GM12878 (cell line): ENCODE measurements at regions not wholly inside any gene's neighbourhood (a gene's known extent, or its start where the extent isn't known, plus 50 kb on each side); places are given as distances from the start of the nearest gene placed in this dataset.

Source experiments
- ATAC-seq: fragments of 200-7000 bp; cut with Tn5 transposase; 3 replicates; pipeline ENCODE4 v1.9.1; 2020; ENCODE audit warnings: mild to moderate bottlenecking, moderate library complexity
- BruUV-seq: library from RNA; stranded (reverse); fragments of 400-500 nt; replicated peaks from 2 replicates; lab custom pipeline; 2021; lab: Mats Ljungman, UMichigan
- CTCF ChIA-PET: fragments of 300-600 bp; sonication (Branson Sonifier 250); formaldehyde crosslinking; extraction: SDS; loops from one replicate; lab custom pipeline; 2021; ENCODE audit warnings: inconsistent platforms; lab: Yijun Ruan, JAX
- POLR2A ChIA-PET: fragments of 350-600 bp; formaldehyde crosslinking; extraction: SDS; loops from one replicate; lab custom pipeline; 2021; ENCODE audit warnings: inconsistent platforms; lab: Charles Lee
- RAD21 ChIA-PET: fragments of 300-600 bp; sonication (Branson Sonifier 250); formaldehyde crosslinking; loops from one replicate; lab custom pipeline; 2023; ENCODE audit warnings: antibody characterized with exemption; ENCODE audit not compliant: unreplicated experiment; lab: Charles Lee
- SMC1A ChIA-PET: fragments of 300-600 bp; sonication (Branson Sonifier 250); formaldehyde crosslinking; loops from one replicate; lab custom pipeline; 2023; ENCODE audit not compliant: unreplicated experiment, uncharacterized antibody; lab: Charles Lee
- DNase-seq: peaks from one replicate; pipeline ENCODE4 v3.0.0-alpha.2; 2011; ENCODE audit warnings: low read depth, low spot score
- FAIRE-seq: peaks from 3 replicates; lab custom pipeline; 2011; peaks lifted over from hg19 to GRCh38; lab: Jason Lieb, UNC
- H2AFZ ChIP-seq: 2 replicates; pipeline ENCODE4 v1.6.0; 2011; ENCODE audit warnings: low read depth, low read length, control low read depth; ENCODE audit not compliant: control insufficient read depth
- H3K27ac ChIP-seq: 2 replicates; pipeline ENCODE4 v1.5.1; 2011; ENCODE audit warnings: control low read depth; ENCODE audit not compliant: control insufficient read depth, insufficient read depth
- H3K27me3 ChIP-seq, 2 experiments: replicated peaks in 1 of 2; 2 replicates each; pipeline versions ENCODE4 v1.6.0 to v1.6.1; 2011; ENCODE audit warnings: low read length in 1 of 2; ENCODE audit not compliant: control insufficient read depth in 2 of 2, insufficient read depth in 2 of 2
- H3K36me3 ChIP-seq, 2 experiments: 2 replicates each; pipeline ENCODE4 v1.5.1; 2011; ENCODE audit warnings: low read length in 1 of 2; ENCODE audit not compliant: control insufficient read depth in 2 of 2, insufficient read depth in 2 of 2
- H3K4me1 ChIP-seq: 2 replicates; pipeline ENCODE4 v1.6.1; 2011; ENCODE audit warnings: mild to moderate bottlenecking, low read length, moderate library complexity, mixed read lengths; ENCODE audit not compliant: control insufficient read depth, insufficient read depth
- H3K4me2 ChIP-seq: 2 replicates; pipeline ENCODE4 v1.6.0; 2011; ENCODE audit warnings: control low read depth; ENCODE audit not compliant: control insufficient read depth, insufficient read depth
- H3K4me3 ChIP-seq: fragments of 200-600 bp; sonication (generic); 2 replicates; pipeline ENCODE4 v1.5.1; 2016
- H3K79me2 ChIP-seq: 2 replicates; pipeline ENCODE4 v1.6.0; 2011; ENCODE audit warnings: low read length; ENCODE audit not compliant: control insufficient read depth, insufficient read depth
- H3K9ac ChIP-seq: 2 replicates; pipeline ENCODE4 v1.8.0; 2011; ENCODE audit warnings: low read length, control low read depth, mixed read lengths; ENCODE audit not compliant: control insufficient read depth, insufficient read depth
- H3K9me3 ChIP-seq: replicated peaks from 3 replicates; pipeline ENCODE4 v1.5.1; 2011; ENCODE audit warnings: mild to moderate bottlenecking, low read length; ENCODE audit not compliant: control insufficient read depth, insufficient read depth
- H4K20me1 ChIP-seq: 2 replicates; pipeline ENCODE4 v1.6.0; 2011; ENCODE audit not compliant: control insufficient read depth, insufficient read depth
- CTCF ChIP-seq, 3 experiments: IDR thresholded peaks in 2 of 3; conservative IDR thresholded peaks in 1 of 3; 2 replicates each; pipeline ENCODE4 v1.5.1; 2011; ENCODE audit warnings: low read depth in 3 of 3, low read length in 3 of 3, mild to moderate bottlenecking in 3 of 3, control low read depth in 2 of 3, moderate library complexity in 2 of 3, inconsistent platforms in 1 of 3, mixed read lengths in 1 of 3; ENCODE audit not compliant: control insufficient read depth in 2 of 3, insufficient read depth in 1 of 3; ENCODE audit errors: extremely low read depth in 1 of 3
- DPF2 ChIP-seq: fragments of 450-650 bp; IDR thresholded peaks from 2 replicates; pipeline ENCODE4 v1.6.1; 2017; ENCODE audit warnings: mild to moderate bottlenecking
- GATAD2B ChIP-seq: fragments of 450-650 bp; conservative IDR thresholded peaks from 2 replicates; pipeline ENCODE4 v1.6.1; 2017; ENCODE audit warnings: low read depth, mild to moderate bottlenecking, moderate library complexity
- HSF1 ChIP-seq: fragments of 150-350 bp; IDR thresholded peaks from 2 replicates; pipeline ENCODE4 v1.6.1; 2014; ENCODE audit warnings: mild to moderate bottlenecking, low read depth, low read length
- JUNB ChIP-seq: IDR thresholded peaks from 2 replicates; pipeline ENCODE4 v1.6.1; 2016; ENCODE audit warnings: antibody characterized with exemption, mild to moderate bottlenecking
- KAT2A ChIP-seq: conservative IDR thresholded peaks from 2 replicates; pipeline ENCODE4 v1.6.1; 2011; ENCODE audit warnings: low read depth, low read length; ENCODE audit not compliant: control insufficient read depth
- MAX ChIP-seq: IDR thresholded peaks from 2 replicates; pipeline ENCODE4 v1.6.1; 2012; ENCODE audit warnings: low read depth, low read length, improper control_type of control experiment
- MTA2 ChIP-seq: fragments of 450-650 bp; IDR thresholded peaks from 2 replicates; pipeline ENCODE4 v1.6.1; 2016; ENCODE audit warnings: low read depth, mild to moderate bottlenecking, moderate library complexity
- MYC ChIP-seq: IDR thresholded peaks from 2 replicates; pipeline ENCODE4 v1.6.1; 2011; ENCODE audit warnings: mild to moderate bottlenecking, low read length, moderate library complexity, inconsistent platforms; ENCODE audit not compliant: insufficient read depth, insufficient replicate concordance, insufficient read length, severe bottlenecking
- PAX8 ChIP-seq: fragments of 450-650 bp; IDR thresholded peaks from 2 replicates; pipeline ENCODE4 v1.6.1; 2017; ENCODE audit warnings: mild to moderate bottlenecking, moderate library complexity
- SKIL ChIP-seq: fragments of 450-650 bp; IDR thresholded peaks from 2 replicates; pipeline ENCODE4 v1.6.1; 2017; ENCODE audit warnings: mild to moderate bottlenecking, low read depth, inconsistent platforms; ENCODE audit not compliant: poor library complexity, severe bottlenecking
- SMAD5 ChIP-seq: IDR thresholded peaks from 2 replicates; pipeline ENCODE4 v1.6.1; 2016; ENCODE audit warnings: antibody characterized with exemption, low read depth
- TCF7 ChIP-seq: IDR thresholded peaks from 2 replicates; pipeline ENCODE4 v1.6.1; 2014; ENCODE audit warnings: antibody characterized with exemption, borderline replicate concordance
- ZNF207 ChIP-seq: fragments of 450-650 bp; IDR thresholded peaks from 2 replicates; pipeline ENCODE4 v1.6.1; 2014; ENCODE audit warnings: antibody characterized with exemption, mild to moderate bottlenecking, borderline replicate concordance
- ZNF384 ChIP-seq: IDR thresholded peaks from 2 replicates; pipeline ENCODE4 v1.6.1; 2012; ENCODE audit warnings: low read depth, mild to moderate bottlenecking, low read length, improper control_type of control experiment, borderline replicate concordance
- WGBS: methylation state at CpG from one replicate; pipeline ENCODE4 v1.1.6; 2016; ENCODE audit warnings: low lambda C conversion rate; ENCODE audit not compliant: insufficient replicate concordance, insufficient coverage; ENCODE audit errors: missing lambda C conversion rate; 5-methylcytosine and 5-hydroxymethylcytosine counted together
- in situ Hi-C: fragments of 300-500 bp; cut with MboI; formaldehyde crosslinking; loops from 9 replicates; pipeline ENCODE4 v1.14.3; 2018; ENCODE audit warnings: mixed read lengths
- intact Hi-C: fragments of 100-400 bp; cut with micrococcal nuclease; formaldehyde crosslinking; loops from one replicate; pipeline ENCODE4 v1.14.2; 2022; ENCODE audit not compliant: unreplicated experiment

GRCh38 chr3:127419641-127420553 lies 132.1 kb upstream of the PRR20G start:
- H3K4me1 ChIP-seq: no peaks in the 10 kb centered on the region
- ChIA-PET RAD21 (no interaction called here), CTCF (interaction anchor here (0.6 kb wide), 1 partner anchor 729 kb away, joined by 3 read pairs; no protein-coding TSS in a partner anchor), POLR2A (no interaction called here), SMC1A (no interaction called here)
- no TSS peak for BruUV-seq
- ATAC-seq (no peak), DNase-seq (no peak), FAIRE-seq (no peak)
- WGBS: 0% methylated on average over 12 of the region's 12 CpGs
- H3K9me3 ChIP-seq: no peaks in the 10 kb centered on the region
- H3K4me3 ChIP-seq: no peak overlapping the region
- H3K79me2 ChIP-seq: no peaks in the 10 kb centered on the region
- no peak overlapping the region for H2AFZ ChIP-seq
- no peak overlapping the region for H3K27ac ChIP-seq
- H3K27me3 ChIP-seq: peaks cover 5 to 11% of the 10 kb centered on the region in 2 experiments
- intact Hi-C loops (no loop called here), in situ Hi-C loops (no loop called here)
- H3K36me3 ChIP-seq: no peaks in the 10 kb centered on the region
- H3K4me2 ChIP-seq: no peak overlapping the region
- H4K20me1 ChIP-seq: no peaks in the 10 kb centered on the region
- TF ChIP-seq CTCF (IDR thresholded peaks at IDR 0.05 in 2 of 3, conservative IDR thresholded peaks at IDR 0.05 in 1 of 3; ENCODE audit: control insufficient read depth in 2 of 3, extremely low read depth in 1 of 3, insufficient read depth in 1 of 3, low read depth in 3 of 3, low read length in 3 of 3): no peak
- TF ChIP-seq TCF7: no peak
- TF ChIP-seq HSF1: no peak
- no peak for TF ChIP-seq ZNF207
- TF ChIP-seq MTA2: no peak
- TF ChIP-seq DPF2: no peak
- no peak for TF ChIP-seq SMAD5
- no peak for TF ChIP-seq MYC
- TF ChIP-seq KAT2A: no peak
- no peak for TF ChIP-seq GATAD2B
- no peak for TF ChIP-seq ZNF384
- no peak for TF ChIP-seq JUNB
- no peak for TF ChIP-seq SKIL
- no peak for TF ChIP-seq PAX8
- no peak for TF ChIP-seq MAX
- H3K9ac ChIP-seq: no peak overlapping the region
